Smooth muscle cell (in vitro differentiated cells): ENCODE measurements at regions not wholly inside any gene's neighbourhood (a gene's known extent, or its start where the extent isn't known, plus 50 kb on each side); places are given as distances from the start of the nearest gene placed in this dataset.

Experiments used
- DNase-seq: peaks from one replicate; lab custom pipeline; 2025; ENCODE audit not compliant: unreplicated experiment; lab: John Stamatoyannopoulos, UW
- H2AFZ ChIP-seq: fragments of 200-600 bp; sonication (generic); 2 replicates; pipeline ENCODE4 v1.6.0; 2016; ENCODE audit warnings: antibody characterized with exemption, low read depth, mild to moderate bottlenecking
- H3F3A ChIP-seq: fragments of 200-600 bp; sonication (generic); 2 replicates; pipeline ENCODE4 v1.6.0; 2017; ENCODE audit warnings: antibody characterized with exemption, low read depth
- H3K27ac ChIP-seq: fragments of 200-600 bp; sonication (generic); 2 replicates; pipeline ENCODE4 v1.5.1; 2016; ENCODE audit warnings: low read depth, mild to moderate bottlenecking
- H3K27me3 ChIP-seq: fragments of 200-600 bp; sonication (generic); 2 replicates; pipeline ENCODE4 v1.6.1; 2016; ENCODE audit warnings: low read depth, mild to moderate bottlenecking
- H3K36me3 ChIP-seq: fragments of 200-600 bp; sonication (generic); 2 replicates; pipeline ENCODE4 v1.5.1; 2016; ENCODE audit warnings: low read depth
- H3K4me1 ChIP-seq: fragments of 200-600 bp; sonication (generic); 2 replicates; pipeline ENCODE4 v1.5.1; 2016; ENCODE audit warnings: low read depth
- H3K4me2 ChIP-seq: fragments of 200-600 bp; sonication (generic); 2 replicates; pipeline ENCODE4 v1.6.0; 2016; ENCODE audit warnings: mild to moderate bottlenecking
- H3K4me3 ChIP-seq: fragments of 200-600 bp; sonication (generic); 2 replicates; pipeline ENCODE4 v1.5.1; 2016; ENCODE audit warnings: mild to moderate bottlenecking
- H3K79me2 ChIP-seq: fragments of 200-600 bp; sonication (generic); 2 replicates; pipeline ENCODE4 v1.6.0; 2016; ENCODE audit warnings: low read depth, mild to moderate bottlenecking
- H3K9ac ChIP-seq: fragments of 200-600 bp; sonication (generic); 2 replicates; pipeline ENCODE4 v1.6.0; 2016; ENCODE audit warnings: low read depth
- H3K9me3 ChIP-seq: fragments of 200-600 bp; sonication (generic); replicated peaks from 2 replicates; pipeline ENCODE4 v1.5.1; 2016; ENCODE audit warnings: low read depth
- H4K20me1 ChIP-seq: fragments of 200-600 bp; sonication (generic); 2 replicates; pipeline ENCODE4 v1.6.0; 2016; ENCODE audit warnings: low read depth
- WGBS: methylation state at CpG from one replicate; pipeline ENCODE4 v1.1.7; 2016; ENCODE audit warnings: low lambda C conversion rate; 5-methylcytosine and 5-hydroxymethylcytosine counted together
- TF ChIP-seq, protein P1 (sequence below): fragments of 200-600 bp; sonication (generic); IDR thresholded peaks from 2 replicates; pipeline ENCODE4 v1.5.1; 2017; ENCODE audit warnings: borderline replicate concordance, mild to moderate bottlenecking, antibody characterized with exemption; ENCODE audit not compliant: insufficient read depth, poor library complexity, severe bottlenecking

DNA sequence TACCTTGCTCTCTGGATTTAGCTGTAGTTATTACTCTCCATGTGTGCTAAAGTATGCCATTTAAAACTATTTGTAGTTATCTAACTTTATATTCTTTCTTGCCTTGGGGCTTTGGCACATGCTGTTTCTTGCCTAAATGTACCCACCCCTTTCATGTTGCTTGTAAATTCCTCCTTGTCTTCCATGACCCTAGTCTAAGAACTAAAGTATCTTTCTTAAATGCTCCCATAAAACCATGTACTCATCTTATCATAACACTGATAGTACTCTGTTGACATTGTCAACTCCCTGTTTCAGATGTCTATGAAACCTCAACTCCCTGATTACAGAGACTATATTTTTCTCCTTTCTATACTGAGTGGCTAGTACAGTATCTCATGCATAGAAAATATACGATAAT lies 564.9 kb upstream of the IRAK1BP1 start:
- DNase-seq: no peak
- no peaks in the 10 kb centered on the region for H3K27me3 ChIP-seq
- no peaks in the 10 kb centered on the region for H3K9me3 ChIP-seq
- no peaks in the 10 kb centered on the region for H3K36me3 ChIP-seq
- H2AFZ ChIP-seq: no peak overlapping the region
- TF ChIP-seq, protein P1, sequence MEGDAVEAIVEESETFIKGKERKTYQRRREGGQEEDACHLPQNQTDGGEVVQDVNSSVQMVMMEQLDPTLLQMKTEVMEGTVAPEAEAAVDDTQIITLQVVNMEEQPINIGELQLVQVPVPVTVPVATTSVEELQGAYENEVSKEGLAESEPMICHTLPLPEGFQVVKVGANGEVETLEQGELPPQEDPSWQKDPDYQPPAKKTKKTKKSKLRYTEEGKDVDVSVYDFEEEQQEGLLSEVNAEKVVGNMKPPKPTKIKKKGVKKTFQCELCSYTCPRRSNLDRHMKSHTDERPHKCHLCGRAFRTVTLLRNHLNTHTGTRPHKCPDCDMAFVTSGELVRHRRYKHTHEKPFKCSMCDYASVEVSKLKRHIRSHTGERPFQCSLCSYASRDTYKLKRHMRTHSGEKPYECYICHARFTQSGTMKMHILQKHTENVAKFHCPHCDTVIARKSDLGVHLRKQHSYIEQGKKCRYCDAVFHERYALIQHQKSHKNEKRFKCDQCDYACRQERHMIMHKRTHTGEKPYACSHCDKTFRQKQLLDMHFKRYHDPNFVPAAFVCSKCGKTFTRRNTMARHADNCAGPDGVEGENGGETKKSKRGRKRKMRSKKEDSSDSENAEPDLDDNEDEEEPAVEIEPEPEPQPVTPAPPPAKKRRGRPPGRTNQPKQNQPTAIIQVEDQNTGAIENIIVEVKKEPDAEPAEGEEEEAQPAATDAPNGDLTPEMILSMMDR: no peak
- no peak overlapping the region for H3K27ac ChIP-seq
- H3K9ac ChIP-seq: no peak overlapping the region
- 65% methylated on average over 1 of the region's 1 CpG for WGBS
- H3F3A ChIP-seq: no peaks in the 10 kb centered on the region
- no peak overlapping the region for H3K4me3 ChIP-seq
- H4K20me1 ChIP-seq: no peaks in the 10 kb centered on the region
- H3K79me2 ChIP-seq: no peaks in the 10 kb centered on the region
- no peak overlapping the region for H3K4me2 ChIP-seq
- H3K4me1 ChIP-seq: no peaks in the 10 kb centered on the region

DNA sequence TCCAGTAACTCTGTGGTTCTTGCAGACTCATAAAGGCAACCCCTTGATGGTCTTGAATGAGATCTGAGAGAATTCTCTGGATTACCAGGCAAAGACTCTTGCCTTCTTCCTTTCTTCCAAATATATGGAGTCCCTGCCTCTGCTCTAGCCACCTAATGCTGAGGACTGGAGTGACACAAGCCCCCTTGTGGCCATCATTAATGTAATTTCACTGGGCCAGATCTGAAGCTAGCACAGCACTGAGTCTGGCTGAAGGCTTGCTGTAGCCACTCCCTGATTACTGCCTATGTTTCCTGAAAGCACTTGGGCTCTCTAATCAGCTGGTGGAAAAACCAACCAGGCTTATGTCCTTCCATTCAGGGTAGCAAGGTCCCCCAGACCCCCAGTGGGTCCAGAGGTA lies 559.3 kb upstream of the IRAK1BP1 start:
- H3F3A ChIP-seq: no peaks in the 10 kb centered on the region
- H4K20me1 ChIP-seq: no peaks in the 10 kb centered on the region
- no peak overlapping the region for H3K9ac ChIP-seq
- H3K9me3 ChIP-seq: no peaks in the 10 kb centered on the region
- H3K4me2 ChIP-seq: no peak overlapping the region
- H2AFZ ChIP-seq: no peak overlapping the region
- H3K27me3 ChIP-seq: no peaks in the 10 kb centered on the region
- no peak overlapping the region for H3K4me3 ChIP-seq
- H3K4me1 ChIP-seq: no peaks in the 10 kb centered on the region
- H3K36me3 ChIP-seq: no peaks in the 10 kb centered on the region
- DNase-seq: no peak
- TF ChIP-seq, protein P1: no peak
- no peaks in the 10 kb centered on the region for H3K79me2 ChIP-seq
- H3K27ac ChIP-seq: no peak overlapping the region

- Histone ChIP-seq H3K79me2 (no peaks in the 10 kb centered on the region), H3F3A (no peaks in the 10 kb centered on the region), H3K27ac (no peak overlapping the region), H3K4me3 (no peak overlapping the region), H3K9ac (no peak overlapping the region), H3K36me3 (no peaks in the 10 kb centered on the region), H3K4me2 (no peak overlapping the region), H3K4me1 (no peaks in the 10 kb centered on the region), H3K27me3 (no peaks in the 10 kb centered on the region), H4K20me1 (no peaks in the 10 kb centered on the region), H3K9me3 (no peaks in the 10 kb centered on the region), H2AFZ (no peak overlapping the region)
- TF ChIP-seq, protein P1: no peak
- WGBS: 95% methylated on average over 5 of the region's 5 CpGs
- no peak for DNase-seq
Observed at GRCh38 chr6:78322068-78322845, 545.1 kb upstream of the IRAK1BP1 start.

DNA sequence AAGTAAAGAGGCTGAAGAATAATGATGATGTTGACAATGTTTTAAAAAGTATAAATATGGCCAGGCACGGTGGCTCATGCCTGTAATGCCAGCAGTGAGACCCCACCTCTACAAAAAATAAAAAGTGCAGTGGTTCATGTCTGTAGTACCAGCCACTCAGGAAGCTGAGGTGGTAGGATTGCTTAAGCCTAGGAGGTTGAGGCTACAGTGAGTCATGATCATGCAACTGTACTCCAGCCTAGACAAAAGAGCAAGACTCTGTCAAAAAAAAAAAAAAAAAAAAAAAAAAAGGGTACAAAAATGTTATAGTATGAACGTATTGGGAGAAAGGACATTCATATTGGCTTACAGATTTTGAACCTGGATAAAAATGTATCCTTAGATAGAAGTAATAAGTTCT lies 543.1 kb upstream of the IRAK1BP1 start:
- H3K79me2 ChIP-seq: no peaks in the 10 kb centered on the region
- H4K20me1 ChIP-seq: no peaks in the 10 kb centered on the region
- H3F3A ChIP-seq: no peaks in the 10 kb centered on the region
- H3K4me2 ChIP-seq: no peak overlapping the region
- no peaks in the 10 kb centered on the region for H3K27me3 ChIP-seq
- no peak overlapping the region for H2AFZ ChIP-seq
- DNase-seq: no peak
- H3K27ac ChIP-seq: no peak overlapping the region
- H3K9me3 ChIP-seq: no peaks in the 10 kb centered on the region
- TF ChIP-seq, protein P1: no peak
- no peaks in the 10 kb centered on the region for H3K4me1 ChIP-seq
- no peak overlapping the region for H3K4me3 ChIP-seq
- H3K9ac ChIP-seq: no peak overlapping the region
- H3K36me3 ChIP-seq: no peaks in the 10 kb centered on the region
- 90% methylated on average over 2 of the region's 2 CpGs for WGBS
